WI38 (cell line): ENCODE measurements at regions not wholly inside any gene's neighbourhood (a gene's known extent, or its start where the extent isn't known, plus 50 kb on each side); places are given as distances from the start of the nearest gene placed in this dataset.

Experiments used
- H3K4me3 ChIP-seq: 2 replicates; pipeline ENCODE4 v1.5.1; 2011; ENCODE audit warnings: low read depth, mild to moderate bottlenecking, control low read depth, low read length
- CTCF ChIP-seq: IDR thresholded peaks from 2 replicates; pipeline ENCODE4 v1.5.1; 2012; ENCODE audit warnings: low read depth, mild to moderate bottlenecking, control low read depth, low read length

DNA sequence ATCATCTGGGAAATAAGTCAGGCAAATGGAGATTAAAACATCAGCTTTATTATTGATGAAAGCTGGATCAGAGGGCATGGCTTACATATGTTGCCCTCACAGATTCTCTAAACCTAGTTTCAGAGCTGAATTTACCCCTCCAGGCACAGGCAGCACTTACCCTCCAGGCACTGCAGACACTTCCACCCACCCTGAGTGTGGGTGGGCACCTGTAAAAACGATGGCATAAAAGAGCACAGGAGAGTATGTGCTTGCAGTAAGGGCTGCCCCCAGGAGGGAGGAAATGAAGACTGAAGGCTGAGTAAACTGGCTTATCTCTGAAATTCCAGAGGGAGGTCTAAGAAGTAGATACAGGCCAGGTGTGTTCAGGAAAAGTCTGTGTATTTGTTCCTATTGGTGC, 185.0 kb upstream of the HTR2A start:
- no peak overlapping the region for H3K4me3 ChIP-seq
- TF ChIP-seq CTCF, result no peak

DNA sequence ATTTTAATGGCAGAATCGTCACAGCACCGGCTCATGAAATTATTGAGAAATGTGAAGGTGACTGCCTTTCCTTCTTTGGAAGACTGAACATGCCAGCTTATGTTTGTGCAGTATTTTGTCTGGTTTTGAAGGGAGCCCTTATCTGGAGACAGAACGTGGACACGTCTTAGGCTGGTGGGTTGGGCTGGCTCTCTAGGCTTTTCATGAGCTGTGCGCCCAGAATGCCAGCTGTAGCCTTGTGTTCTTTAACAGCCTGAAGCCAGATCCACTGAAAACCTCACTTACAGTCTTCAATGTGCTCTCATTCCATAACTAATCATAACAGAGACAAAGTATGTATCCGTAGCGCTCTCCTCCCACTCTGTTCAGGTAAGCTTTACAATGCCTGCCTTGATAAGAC, 184.4 kb upstream of the HTR2A start:
- no peak overlapping the region for H3K4me3 ChIP-seq
- no peak for TF ChIP-seq CTCF

DNA sequence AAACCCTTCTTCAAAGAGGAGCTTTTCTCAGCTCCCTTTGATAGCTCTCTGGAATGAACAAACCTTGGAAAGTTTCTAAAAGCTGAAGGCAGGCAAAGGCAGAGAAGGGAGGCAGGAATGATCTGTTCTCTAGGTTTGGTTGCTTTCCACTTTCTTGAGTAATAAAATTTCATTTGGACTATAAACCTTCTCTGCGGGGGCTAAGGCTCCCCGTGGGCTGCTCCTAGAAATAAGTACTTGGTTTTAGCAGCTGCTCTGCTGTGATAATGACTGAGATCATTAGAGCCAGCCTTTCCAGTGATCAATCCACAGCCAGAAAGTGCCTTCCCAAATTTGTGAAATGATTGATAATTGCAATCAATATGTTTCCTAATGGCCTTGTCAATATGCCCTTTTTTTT, 183.8 kb upstream of the HTR2A start:
- no peak overlapping the region for H3K4me3 ChIP-seq
- TF ChIP-seq CTCF, result no peak

GRCh38 chr13:47076500-47076899, 179.6 kb upstream of the HTR2A start:
- TF ChIP-seq CTCF, result no peak
- H3K4me3 ChIP-seq, result no peak overlapping the region

DNA sequence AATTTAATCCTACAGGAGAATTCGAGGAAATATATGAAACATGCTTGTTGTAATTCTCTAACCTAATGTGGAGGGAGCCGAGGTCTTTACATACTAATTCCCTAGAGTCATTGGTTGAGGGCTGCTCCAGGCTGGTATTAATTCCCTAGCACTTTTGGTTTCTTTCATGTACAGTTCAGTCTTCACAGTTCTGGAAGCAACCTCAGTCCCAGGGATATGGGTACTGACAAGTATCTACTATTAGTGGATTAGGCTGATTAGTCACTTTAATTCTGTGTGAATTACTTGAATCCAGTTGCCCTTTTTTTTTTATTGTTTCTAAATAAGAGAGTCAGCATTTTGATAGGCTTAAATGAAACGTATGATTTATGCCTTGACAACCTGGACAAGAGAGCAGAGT, 172.3 kb upstream of the HTR2A start:
- no peak overlapping the region for H3K4me3 ChIP-seq
- no peak for TF ChIP-seq CTCF

- H3K4me3 ChIP-seq, result no peak overlapping the region
- TF ChIP-seq CTCF, result no peak
Measured at GRCh38 chr13:47067306-47067705, 170.5 kb upstream of the HTR2A start.

- H3K4me3 ChIP-seq, result no peak overlapping the region
- TF ChIP-seq CTCF, result no peak
Measured at GRCh38 chr13:47066226-47066625, 169.4 kb upstream of the HTR2A start.
